ENCODE measurements at regions not wholly inside any gene's neighbourhood (a gene's known extent, or its start where the extent isn't known, plus 50 kb on each side); places are given as distances from the start of the nearest gene placed in this dataset.
"Not testable (repeated sequence)": the region's sequence is repeated elsewhere in the genome, so short reads cannot be mapped to it uniquely, and the experiment has no call there.

GRCh38 chr2:113828049-113828742 lies 61.7 kb upstream of the ACTR3 start:
- no peak overlapping the region for H3K4me3 ChIP-seq (ENCODE audit: low read depth, low read length)
- TF ChIP-seq, protein P1, sequence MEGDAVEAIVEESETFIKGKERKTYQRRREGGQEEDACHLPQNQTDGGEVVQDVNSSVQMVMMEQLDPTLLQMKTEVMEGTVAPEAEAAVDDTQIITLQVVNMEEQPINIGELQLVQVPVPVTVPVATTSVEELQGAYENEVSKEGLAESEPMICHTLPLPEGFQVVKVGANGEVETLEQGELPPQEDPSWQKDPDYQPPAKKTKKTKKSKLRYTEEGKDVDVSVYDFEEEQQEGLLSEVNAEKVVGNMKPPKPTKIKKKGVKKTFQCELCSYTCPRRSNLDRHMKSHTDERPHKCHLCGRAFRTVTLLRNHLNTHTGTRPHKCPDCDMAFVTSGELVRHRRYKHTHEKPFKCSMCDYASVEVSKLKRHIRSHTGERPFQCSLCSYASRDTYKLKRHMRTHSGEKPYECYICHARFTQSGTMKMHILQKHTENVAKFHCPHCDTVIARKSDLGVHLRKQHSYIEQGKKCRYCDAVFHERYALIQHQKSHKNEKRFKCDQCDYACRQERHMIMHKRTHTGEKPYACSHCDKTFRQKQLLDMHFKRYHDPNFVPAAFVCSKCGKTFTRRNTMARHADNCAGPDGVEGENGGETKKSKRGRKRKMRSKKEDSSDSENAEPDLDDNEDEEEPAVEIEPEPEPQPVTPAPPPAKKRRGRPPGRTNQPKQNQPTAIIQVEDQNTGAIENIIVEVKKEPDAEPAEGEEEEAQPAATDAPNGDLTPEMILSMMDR (IDR thresholded peaks at IDR 0.05; ENCODE audit: low read depth, low read length): no peak

- no peak overlapping the region for H3K4me3 ChIP-seq (ENCODE audit: low read depth, low read length)
- TF ChIP-seq, protein P1 (IDR thresholded peaks at IDR 0.05; ENCODE audit: low read depth, low read length): no peak
Observed at GRCh38 chr2:113827426-113827825, 62.5 kb upstream of the ACTR3 start.

DNA sequence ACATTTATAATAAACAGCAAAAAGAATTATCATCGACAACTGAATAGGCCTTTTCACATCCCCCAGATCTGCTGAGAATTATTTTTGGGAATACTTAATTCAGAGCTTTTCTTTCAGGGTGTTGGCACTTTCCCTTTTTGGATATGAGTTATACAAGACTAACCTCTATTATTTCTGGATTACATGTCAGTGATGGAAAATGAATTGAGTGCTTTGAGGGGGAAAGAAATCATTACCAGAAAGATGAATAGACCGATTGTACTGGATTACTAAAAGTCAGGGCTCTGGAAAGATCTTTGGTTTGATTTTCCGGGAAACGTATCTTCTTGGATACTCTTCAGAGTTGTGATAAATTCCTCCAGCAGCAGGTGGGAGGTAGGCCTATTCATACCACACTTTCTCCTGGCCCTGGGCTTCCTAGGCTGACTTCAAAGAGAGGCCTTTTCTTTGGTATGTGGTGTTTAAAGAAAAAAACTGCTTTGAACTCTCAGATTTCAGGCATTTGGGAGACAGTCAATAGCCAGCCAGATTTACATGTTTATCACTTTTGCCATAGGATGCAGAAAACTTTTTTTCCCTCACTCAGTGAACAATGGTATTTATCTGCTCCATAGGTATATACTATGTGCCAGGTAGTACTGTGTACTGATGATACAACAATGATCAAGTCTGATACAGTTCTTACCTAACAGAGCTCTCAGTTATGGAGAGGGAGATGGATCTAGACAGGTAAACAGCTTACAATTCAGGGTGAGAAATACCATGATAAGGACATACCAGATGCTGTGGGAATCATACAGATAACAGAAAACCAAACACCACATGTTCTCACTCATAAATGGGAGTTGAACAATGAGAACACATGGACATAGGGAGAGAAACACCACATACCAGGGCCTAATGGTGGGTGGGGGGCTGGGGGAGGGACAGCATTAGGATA lies 63.3 kb upstream of the ACTR3 start:
- TF ChIP-seq, protein P1 (IDR thresholded peaks at IDR 0.05; ENCODE audit: low read depth, low read length): no peak
- H3K4me3 ChIP-seq (ENCODE audit: low read depth, low read length): no peak overlapping the region

- H3K4me3 ChIP-seq (ENCODE audit: low read depth, low read length): no peak overlapping the region
- TF ChIP-seq, protein P1 (IDR thresholded peaks at IDR 0.05; ENCODE audit: low read depth, low read length): no peak
Observed at GRCh38 chr2:113823716-113824595, 65.9 kb upstream of the ACTR3 start.

GRCh38 chr2:113822087-113822815 lies 65.8 kb upstream of the SLC35F5 start:
- TF ChIP-seq, protein P1 (IDR thresholded peaks at IDR 0.05; ENCODE audit: low read depth, low read length): no peak
- no peak overlapping the region for H3K4me3 ChIP-seq (ENCODE audit: low read depth, low read length)

- peak overlapping the region; percentile 42 for H3K4me3 ChIP-seq (ENCODE audit: low read depth, low read length)
Observed at GRCh38 chr2:113818382-113818951, 62.0 kb upstream of the SLC35F5 start.

DNA sequence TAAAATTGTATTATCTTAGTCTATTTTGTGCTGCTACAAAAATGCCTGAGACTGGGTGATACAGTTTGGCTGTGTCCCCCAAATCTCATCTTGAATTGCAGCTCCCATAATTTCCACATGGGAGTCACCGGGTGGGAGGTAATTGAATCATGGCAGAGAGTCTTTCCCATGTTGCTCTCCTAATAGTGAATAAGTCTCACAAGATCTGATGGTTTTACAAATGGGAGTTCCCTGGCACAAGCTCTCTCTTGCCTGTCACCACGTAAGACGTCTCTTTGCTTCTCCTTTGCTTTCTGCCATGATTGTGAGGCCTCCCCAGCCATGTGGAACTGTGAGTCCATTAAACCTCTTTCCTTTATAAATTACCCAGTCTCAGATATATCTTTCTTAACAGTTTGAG lies 57.0 kb upstream of the SLC35F5 start:
- not testable (repeated sequence) for H3K4me3 ChIP-seq (ENCODE audit: low read depth, low read length)

More at GRCh38 chr2:113818382-113818951, 62.0 kb upstream of the SLC35F5 start:
- TF ChIP-seq, protein P1 (IDR thresholded peaks at IDR 0.05; ENCODE audit: low read depth, low read length): no peak
